SK-N-SH treated with all-trans-retinoic acid at 6 μM for 48 hours (cell line): ENCODE measurements at regions not wholly inside any gene's neighbourhood (a gene's known extent, or its start where the extent isn't known, plus 50 kb on each side); places are given as distances from the start of the nearest gene placed in this dataset.

Experiments used
- ATAC-seq: fragments of 200-7000 bp; cut with Tn5 transposase; 3 replicates; pipeline ENCODE4 v1.9.1; 2020; ENCODE audit warnings: mild to moderate bottlenecking, moderate library complexity
- ARNTL ChIP-seq: fragments of 450-650 bp; formaldehyde crosslinking; IDR thresholded peaks from 2 replicates; pipeline ENCODE4 v1.5.0; 2020; ENCODE audit warnings: low read depth, mild to moderate bottlenecking, moderate library complexity, borderline replicate concordance
- BACH2 ChIP-seq: fragments of 250-450 bp; sonication (Bioruptor Pico); IDR thresholded peaks from 2 replicates; pipeline ENCODE4 v1.9.0; 2021; ENCODE audit warnings: mild to moderate bottlenecking, borderline replicate concordance
- CSDC2 ChIP-seq: fragments of 250-450 bp; sonication (Bioruptor Pico); IDR thresholded peaks from 2 replicates; pipeline ENCODE4 v1.5.0; 2020; ENCODE audit warnings: mild to moderate bottlenecking, moderate library complexity
- ESRRG ChIP-seq: fragments of 250-450 bp; sonication (Bioruptor Pico); IDR thresholded peaks from 2 replicates; pipeline ENCODE4 v1.6.1; 2021; ENCODE audit warnings: mild to moderate bottlenecking
- GLIS3 ChIP-seq: fragments of 250-450 bp; sonication (Bioruptor Pico); IDR thresholded peaks from 2 replicates; pipeline ENCODE4 v1.5.0; 2020; ENCODE audit warnings: mild to moderate bottlenecking, moderate library complexity
- OSR1 ChIP-seq: fragments of 250-450 bp; sonication (Bioruptor Pico); IDR thresholded peaks from 2 replicates; pipeline ENCODE4 v1.8.0; 2022; ENCODE audit warnings: moderate library complexity, mild to moderate bottlenecking, inconsistent platforms
- PPARA ChIP-seq: fragments of 250-450 bp; sonication (Bioruptor Pico); IDR thresholded peaks from 2 replicates; pipeline ENCODE4 v1.5.0; 2020; ENCODE audit warnings: mild to moderate bottlenecking, borderline replicate concordance
- SNAI2 ChIP-seq: fragments of 250-450 bp; sonication (Bioruptor Pico); IDR thresholded peaks from 2 replicates; pipeline ENCODE4 v1.5.0; 2020; ENCODE audit warnings: mild to moderate bottlenecking, moderate library complexity
- TCF4 ChIP-seq: fragments of 250-450 bp; sonication (Bioruptor Pico); IDR thresholded peaks from 2 replicates; pipeline ENCODE4 v1.8.0; 2021; ENCODE audit warnings: mild to moderate bottlenecking, moderate library complexity, borderline replicate concordance
- TOX ChIP-seq: fragments of 250-450 bp; sonication (Bioruptor Pico); IDR thresholded peaks from 2 replicates; pipeline ENCODE4 v1.8.0; 2021; ENCODE audit warnings: mild to moderate bottlenecking, moderate library complexity, borderline replicate concordance
- ZC3H10 ChIP-seq: fragments of 250-450 bp; sonication (Bioruptor Pico); IDR thresholded peaks from 2 replicates; pipeline ENCODE4 v1.5.1; 2021; ENCODE audit warnings: mild to moderate bottlenecking, moderate library complexity
- ZFP3 ChIP-seq: fragments of 250-450 bp; sonication (Bioruptor Pico); IDR thresholded peaks from 2 replicates; pipeline ENCODE4 v1.5.0; 2020; ENCODE audit warnings: mild to moderate bottlenecking, moderate library complexity
- ZFP30 ChIP-seq: fragments of 450-650 bp; formaldehyde crosslinking; IDR thresholded peaks from 2 replicates; pipeline ENCODE4 v1.5.0; 2022; ENCODE audit warnings: mild to moderate bottlenecking, moderate library complexity
- ZNF70 ChIP-seq: fragments of 450-650 bp; formaldehyde crosslinking; IDR thresholded peaks from 2 replicates; pipeline ENCODE4 v1.5.0; 2020; ENCODE audit warnings: mild to moderate bottlenecking, moderate library complexity
- ZNF8 ChIP-seq: fragments of 450-650 bp; formaldehyde crosslinking; IDR thresholded peaks from 2 replicates; pipeline ENCODE4 v1.5.0; 2020; ENCODE audit warnings: mild to moderate bottlenecking, moderate library complexity
- TF ChIP-seq, protein P1 (sequence below): fragments of 250-450 bp; sonication (Bioruptor Pico); IDR thresholded peaks from 2 replicates; pipeline ENCODE4 v1.8.0; 2020; ENCODE audit warnings: mild to moderate bottlenecking, moderate library complexity, borderline replicate concordance
- TF ChIP-seq, protein P2 (sequence below): fragments of 250-450 bp; sonication (Bioruptor Pico); IDR thresholded peaks from 2 replicates; pipeline ENCODE4 v1.8.0; 2021; ENCODE audit warnings: low read depth, mild to moderate bottlenecking, moderate library complexity, borderline replicate concordance
- TF ChIP-seq, protein P3 (sequence below): fragments of 250-450 bp; sonication (Bioruptor Pico); IDR thresholded peaks from 2 replicates; pipeline ENCODE4 v1.5.1; 2021; ENCODE audit warnings: mild to moderate bottlenecking, moderate library complexity
- TF ChIP-seq, protein P4 (sequence below): fragments of 250-450 bp; sonication (Bioruptor Pico); IDR thresholded peaks from 2 replicates; pipeline ENCODE4 v1.5.1; 2020; ENCODE audit warnings: low read depth, mild to moderate bottlenecking, moderate library complexity
- TF ChIP-seq, protein P5 (sequence below): fragments of 250-450 bp; sonication (Bioruptor Pico); IDR thresholded peaks from 2 replicates; pipeline ENCODE4 v1.5.0; 2020; ENCODE audit warnings: mild to moderate bottlenecking, moderate library complexity

DNA sequence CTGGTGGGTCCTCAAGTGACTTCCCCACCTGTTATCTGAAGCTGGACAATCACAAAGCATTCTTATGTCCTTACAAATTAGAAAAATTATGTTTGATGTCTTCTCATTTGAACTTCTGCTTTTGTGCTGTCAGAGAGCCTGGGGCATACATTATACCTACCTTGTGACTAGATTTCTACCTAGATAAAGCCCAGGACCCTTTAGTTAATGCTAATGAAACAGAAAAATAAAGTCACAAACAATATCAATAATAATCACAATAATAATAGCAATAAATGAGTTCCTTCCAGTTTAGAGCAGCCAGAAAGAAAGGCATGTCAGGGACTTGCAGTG is 456.4 kb downstream of the SETBP1 start (continued):
- TF ChIP-seq, protein P1, sequence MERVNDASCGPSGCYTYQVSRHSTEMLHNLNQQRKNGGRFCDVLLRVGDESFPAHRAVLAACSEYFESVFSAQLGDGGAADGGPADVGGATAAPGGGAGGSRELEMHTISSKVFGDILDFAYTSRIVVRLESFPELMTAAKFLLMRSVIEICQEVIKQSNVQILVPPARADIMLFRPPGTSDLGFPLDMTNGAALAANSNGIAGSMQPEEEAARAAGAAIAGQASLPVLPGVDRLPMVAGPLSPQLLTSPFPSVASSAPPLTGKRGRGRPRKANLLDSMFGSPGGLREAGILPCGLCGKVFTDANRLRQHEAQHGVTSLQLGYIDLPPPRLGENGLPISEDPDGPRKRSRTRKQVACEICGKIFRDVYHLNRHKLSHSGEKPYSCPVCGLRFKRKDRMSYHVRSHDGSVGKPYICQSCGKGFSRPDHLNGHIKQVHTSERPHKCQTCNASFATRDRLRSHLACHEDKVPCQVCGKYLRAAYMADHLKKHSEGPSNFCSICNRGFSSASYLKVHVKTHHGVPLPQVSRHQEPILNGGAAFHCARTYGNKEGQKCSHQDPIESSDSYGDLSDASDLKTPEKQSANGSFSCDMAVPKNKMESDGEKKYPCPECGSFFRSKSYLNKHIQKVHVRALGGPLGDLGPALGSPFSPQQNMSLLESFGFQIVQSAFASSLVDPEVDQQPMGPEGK (CRISPR knock-in tag): no peak

DNA sequence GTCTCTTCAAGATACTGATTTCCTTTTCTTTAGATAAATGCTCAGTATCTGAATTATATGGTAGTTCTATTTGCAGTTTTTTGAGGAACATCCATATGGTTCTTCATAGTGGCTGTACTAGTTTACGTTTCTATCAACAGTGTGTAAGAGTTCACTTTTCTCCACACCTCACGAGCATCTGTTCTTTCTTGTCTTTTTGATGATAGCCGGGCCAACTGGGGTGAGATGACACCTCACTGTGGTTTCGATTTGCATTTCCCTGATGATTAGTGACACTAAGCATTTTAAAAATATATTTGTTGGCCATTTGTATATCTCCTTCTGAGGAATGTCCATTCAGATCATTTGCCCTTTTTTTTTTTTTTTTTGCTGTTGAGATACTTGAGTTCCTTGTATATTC is 458.8 kb downstream of the SETBP1 start:
- no peak for ATAC-seq
- TF ChIP-seq, protein P2, sequence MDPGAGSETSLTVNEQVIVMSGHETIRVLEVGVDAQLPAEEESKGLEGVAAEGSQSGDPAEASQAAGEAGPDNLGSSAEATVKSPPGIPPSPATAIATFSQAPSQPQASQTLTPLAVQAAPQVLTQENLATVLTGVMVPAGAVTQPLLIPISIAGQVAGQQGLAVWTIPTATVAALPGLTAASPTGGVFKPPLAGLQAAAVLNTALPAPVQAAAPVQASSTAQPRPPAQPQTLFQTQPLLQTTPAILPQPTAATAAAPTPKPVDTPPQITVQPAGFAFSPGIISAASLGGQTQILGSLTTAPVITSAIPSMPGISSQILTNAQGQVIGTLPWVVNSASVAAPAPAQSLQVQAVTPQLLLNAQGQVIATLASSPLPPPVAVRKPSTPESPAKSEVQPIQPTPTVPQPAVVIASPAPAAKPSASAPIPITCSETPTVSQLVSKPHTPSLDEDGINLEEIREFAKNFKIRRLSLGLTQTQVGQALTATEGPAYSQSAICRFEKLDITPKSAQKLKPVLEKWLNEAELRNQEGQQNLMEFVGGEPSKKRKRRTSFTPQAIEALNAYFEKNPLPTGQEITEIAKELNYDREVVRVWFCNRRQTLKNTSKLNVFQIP (CRISPR knock-in tag): no peak
- TF ChIP-seq ARNTL: no peak
- no peak for TF ChIP-seq ZFP30 (CRISPR knock-in tag)
- TF ChIP-seq BACH2 (CRISPR knock-in tag): no peak
- no peak for TF ChIP-seq ZC3H10 (CRISPR knock-in tag)
- TF ChIP-seq, protein P3, sequence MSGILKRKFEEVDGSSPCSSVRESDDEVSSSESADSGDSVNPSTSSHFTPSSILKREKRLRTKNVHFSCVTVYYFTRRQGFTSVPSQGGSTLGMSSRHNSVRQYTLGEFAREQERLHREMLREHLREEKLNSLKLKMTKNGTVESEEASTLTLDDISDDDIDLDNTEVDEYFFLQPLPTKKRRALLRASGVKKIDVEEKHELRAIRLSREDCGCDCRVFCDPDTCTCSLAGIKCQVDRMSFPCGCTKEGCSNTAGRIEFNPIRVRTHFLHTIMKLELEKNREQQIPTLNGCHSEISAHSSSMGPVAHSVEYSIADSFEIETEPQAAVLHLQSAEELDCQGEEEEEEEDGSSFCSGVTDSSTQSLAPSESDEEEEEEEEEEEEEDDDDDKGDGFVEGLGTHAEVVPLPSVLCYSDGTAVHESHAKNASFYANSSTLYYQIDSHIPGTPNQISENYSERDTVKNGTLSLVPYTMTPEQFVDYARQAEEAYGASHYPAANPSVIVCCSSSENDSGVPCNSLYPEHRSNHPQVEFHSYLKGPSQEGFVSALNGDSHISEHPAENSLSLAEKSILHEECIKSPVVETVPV: no peak
- TF ChIP-seq, protein P1 (CRISPR knock-in tag): no peak
- no peak for TF ChIP-seq PPARA (CRISPR knock-in tag)
- TF ChIP-seq ZFP3 (CRISPR knock-in tag): no peak
- TF ChIP-seq ESRRG (CRISPR knock-in tag): no peak
- TF ChIP-seq TOX: no peak
- TF ChIP-seq CSDC2 (CRISPR knock-in tag): no peak
- no peak for TF ChIP-seq GLIS3
- no peak for TF ChIP-seq OSR1 (CRISPR knock-in tag)
- no peak for TF ChIP-seq SNAI2 (CRISPR knock-in tag)
- no peak for TF ChIP-seq ZNF8

DNA sequence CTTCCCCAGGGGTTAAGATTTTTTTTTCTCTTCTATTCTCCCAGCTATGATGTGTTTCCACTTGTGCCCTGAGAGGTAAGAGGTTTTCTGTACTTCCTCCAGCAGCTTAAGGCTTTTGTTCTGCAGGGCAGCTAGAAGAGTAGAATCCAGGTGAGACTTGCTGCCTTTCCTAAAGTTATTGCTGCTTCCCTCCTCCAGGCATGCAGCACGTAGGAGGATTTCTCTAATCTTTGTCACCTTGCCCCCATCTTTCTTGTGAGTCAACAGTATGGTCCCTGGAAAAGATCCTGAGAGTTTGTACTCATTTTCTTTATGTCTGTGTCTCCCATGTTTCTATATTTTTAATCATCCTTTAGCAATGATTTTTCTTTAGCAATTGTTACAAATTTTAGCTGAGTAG is 462.2 kb downstream of the SETBP1 start:
- ATAC-seq: no peak
- TF ChIP-seq CSDC2 (CRISPR knock-in tag): no peak
- no peak for TF ChIP-seq ZNF70 (CRISPR knock-in tag)
- no peak for TF ChIP-seq OSR1 (CRISPR knock-in tag)
- no peak for TF ChIP-seq ZFP3 (CRISPR knock-in tag)
- TF ChIP-seq SNAI2 (CRISPR knock-in tag): no peak
- TF ChIP-seq, protein P1 (CRISPR knock-in tag): no peak
- TF ChIP-seq BACH2 (CRISPR knock-in tag): no peak
- TF ChIP-seq, protein P4, sequence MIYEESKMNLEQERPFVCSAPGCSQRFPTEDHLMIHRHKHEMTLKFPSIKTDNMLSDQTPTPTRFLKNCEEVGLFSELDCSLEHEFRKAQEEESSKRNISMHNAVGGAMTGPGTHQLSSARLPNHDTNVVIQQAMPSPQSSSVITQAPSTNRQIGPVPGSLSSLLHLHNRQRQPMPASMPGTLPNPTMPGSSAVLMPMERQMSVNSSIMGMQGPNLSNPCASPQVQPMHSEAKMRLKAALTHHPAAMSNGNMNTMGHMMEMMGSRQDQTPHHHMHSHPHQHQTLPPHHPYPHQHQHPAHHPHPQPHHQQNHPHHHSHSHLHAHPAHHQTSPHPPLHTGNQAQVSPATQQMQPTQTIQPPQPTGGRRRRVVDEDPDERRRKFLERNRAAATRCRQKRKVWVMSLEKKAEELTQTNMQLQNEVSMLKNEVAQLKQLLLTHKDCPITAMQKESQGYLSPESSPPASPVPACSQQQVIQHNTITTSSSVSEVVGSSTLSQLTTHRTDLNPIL (CRISPR knock-in tag): no peak
- TF ChIP-seq ZFP30 (CRISPR knock-in tag): no peak
- TF ChIP-seq GLIS3: no peak
- no peak for TF ChIP-seq TOX
- TF ChIP-seq, protein P2 (CRISPR knock-in tag): no peak
- TF ChIP-seq TCF4 (CRISPR knock-in tag): no peak
- TF ChIP-seq, protein P5, sequence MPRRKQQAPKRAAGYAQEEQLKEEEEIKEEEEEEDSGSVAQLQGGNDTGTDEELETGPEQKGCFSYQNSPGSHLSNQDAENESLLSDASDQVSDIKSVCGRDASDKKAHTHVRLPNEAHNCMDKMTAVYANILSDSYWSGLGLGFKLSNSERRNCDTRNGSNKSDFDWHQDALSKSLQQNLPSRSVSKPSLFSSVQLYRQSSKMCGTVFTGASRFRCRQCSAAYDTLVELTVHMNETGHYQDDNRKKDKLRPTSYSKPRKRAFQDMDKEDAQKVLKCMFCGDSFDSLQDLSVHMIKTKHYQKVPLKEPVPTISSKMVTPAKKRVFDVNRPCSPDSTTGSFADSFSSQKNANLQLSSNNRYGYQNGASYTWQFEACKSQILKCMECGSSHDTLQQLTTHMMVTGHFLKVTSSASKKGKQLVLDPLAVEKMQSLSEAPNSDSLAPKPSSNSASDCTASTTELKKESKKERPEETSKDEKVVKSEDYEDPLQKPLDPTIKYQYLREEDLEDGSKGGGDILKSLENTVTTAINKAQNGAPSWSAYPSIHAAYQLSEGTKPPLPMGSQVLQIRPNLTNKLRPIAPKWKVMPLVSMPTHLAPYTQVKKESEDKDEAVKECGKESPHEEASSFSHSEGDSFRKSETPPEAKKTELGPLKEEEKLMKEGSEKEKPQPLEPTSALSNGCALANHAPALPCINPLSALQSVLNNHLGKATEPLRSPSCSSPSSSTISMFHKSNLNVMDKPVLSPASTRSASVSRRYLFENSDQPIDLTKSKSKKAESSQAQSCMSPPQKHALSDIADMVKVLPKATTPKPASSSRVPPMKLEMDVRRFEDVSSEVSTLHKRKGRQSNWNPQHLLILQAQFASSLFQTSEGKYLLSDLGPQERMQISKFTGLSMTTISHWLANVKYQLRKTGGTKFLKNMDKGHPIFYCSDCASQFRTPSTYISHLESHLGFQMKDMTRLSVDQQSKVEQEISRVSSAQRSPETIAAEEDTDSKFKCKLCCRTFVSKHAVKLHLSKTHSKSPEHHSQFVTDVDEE (CRISPR knock-in tag): no peak
- no peak for TF ChIP-seq ZC3H10 (CRISPR knock-in tag)
